ENCODE measurements at regions not wholly inside any gene's neighbourhood (a gene's known extent, or its start where the extent isn't known, plus 50 kb on each side); places are given as distances from the start of the nearest gene placed in this dataset.

- no peak for DNase-seq (ENCODE audit: extremely low spot score, insufficient read length, low read depth)
- FAIRE-seq, result no peak
Observed at GRCh38 chr4:29521281-29521680, 1198.9 kb upstream of the PCDH7 start.

GRCh38 chr4:29536745-29537144, 1183.4 kb upstream of the PCDH7 start:
- no peak for FAIRE-seq
- no peak for DNase-seq (ENCODE audit: extremely low spot score, insufficient read length, low read depth)

- DNase-seq (ENCODE audit: extremely low spot score, insufficient read length, low read depth) (no peak), FAIRE-seq (no peak)
Observed at GRCh38 chr4:29538889-29539646, 1181.1 kb upstream of the PCDH7 start.

- DNase-seq (ENCODE audit: extremely low spot score, insufficient read length, low read depth) (no peak), FAIRE-seq (no peak)
Observed at GRCh38 chr4:29540439-29541102, 1179.6 kb upstream of the PCDH7 start.

GRCh38 chr4:29541757-29542156, 1178.4 kb upstream of the PCDH7 start:
- DNase-seq (ENCODE audit: extremely low spot score, insufficient read length, low read depth) (no peak), FAIRE-seq (no peak)

- no peak for FAIRE-seq
Observed at GRCh38 chr4:29549342-29549741, 1170.8 kb upstream of the PCDH7 start.

GRCh38 chr4:29551821-29552220, 1168.3 kb upstream of the PCDH7 start:
- FAIRE-seq (no peak), DNase-seq (ENCODE audit: extremely low spot score, insufficient read length, low read depth) (no peak)

More at GRCh38 chr4:29549342-29549741, 1170.8 kb upstream of the PCDH7 start:
- DNase-seq (ENCODE audit: extremely low spot score, insufficient read length, low read depth), result no peak

- no peak for FAIRE-seq
- DNase-seq (ENCODE audit: extremely low spot score, insufficient read length, low read depth), result no peak
Observed at GRCh38 chr4:29553846-29554245, 1166.3 kb upstream of the PCDH7 start.

GRCh38 chr4:29558789-29559188, 1161.4 kb upstream of the PCDH7 start:
- FAIRE-seq (no peak), DNase-seq (ENCODE audit: extremely low spot score, insufficient read length, low read depth) (no peak)

GRCh38 chr4:29559286-29559685, 1160.9 kb upstream of the PCDH7 start:
- DNase-seq (ENCODE audit: extremely low spot score, insufficient read length, low read depth) (no peak), FAIRE-seq (no peak)

- DNase-seq (ENCODE audit: extremely low spot score, insufficient read length, low read depth), result no peak
- no peak for FAIRE-seq
Observed at GRCh38 chr4:29560452-29560851, 1159.7 kb upstream of the PCDH7 start.

- FAIRE-seq (no peak), DNase-seq (ENCODE audit: extremely low spot score, insufficient read length, low read depth) (no peak)
Observed at GRCh38 chr4:29565256-29565655, 1154.9 kb upstream of the PCDH7 start.

- FAIRE-seq (no peak), DNase-seq (ENCODE audit: extremely low spot score, insufficient read length, low read depth) (no peak)
Observed at GRCh38 chr4:29566371-29566770, 1153.8 kb upstream of the PCDH7 start.

GRCh38 chr4:29571322-29571721, 1148.8 kb upstream of the PCDH7 start:
- DNase-seq (ENCODE audit: extremely low spot score, insufficient read length, low read depth), result no peak
- FAIRE-seq, result no peak

- DNase-seq (ENCODE audit: extremely low spot score, insufficient read length, low read depth) (no peak), FAIRE-seq (no peak)
Observed at GRCh38 chr4:29578329-29578728, 1141.8 kb upstream of the PCDH7 start.

- no peak for FAIRE-seq
- no peak for DNase-seq (ENCODE audit: extremely low spot score, insufficient read length, low read depth)
Observed at GRCh38 chr4:29581457-29581856, 1138.7 kb upstream of the PCDH7 start.

- FAIRE-seq (no peak), DNase-seq (ENCODE audit: extremely low spot score, insufficient read length, low read depth) (no peak)
Observed at GRCh38 chr4:29588617-29589016, 1131.6 kb upstream of the PCDH7 start.

GRCh38 chr4:29596228-29596627, 1123.9 kb upstream of the PCDH7 start:
- FAIRE-seq (no peak), DNase-seq (ENCODE audit: extremely low spot score, insufficient read length, low read depth) (no peak)

GRCh38 chr4:29619168-29619567, 1101.0 kb upstream of the PCDH7 start:
- FAIRE-seq (no peak), DNase-seq (ENCODE audit: extremely low spot score, insufficient read length, low read depth) (no peak)

GRCh38 chr4:29632199-29632598, 1088.0 kb upstream of the PCDH7 start:
- FAIRE-seq, result no peak
- no peak for DNase-seq (ENCODE audit: extremely low spot score, insufficient read length, low read depth)

- FAIRE-seq (no peak), DNase-seq (ENCODE audit: extremely low spot score, insufficient read length, low read depth) (no peak)
Observed at GRCh38 chr4:29636961-29637360, 1083.2 kb upstream of the PCDH7 start.

- no peak for DNase-seq (ENCODE audit: extremely low spot score, insufficient read length, low read depth)
- no peak for FAIRE-seq
Observed at GRCh38 chr4:29653221-29653620, 1066.9 kb upstream of the PCDH7 start.
